Gastroesophageal sphincter (tissue), 3 donors: ENCODE measurements at regions not wholly inside any gene's neighbourhood (a gene's known extent, or its start where the extent isn't known, plus 50 kb on each side); places are given as distances from the start of the nearest gene placed in this dataset.
"Not testable (repeated sequence)": the region's sequence is repeated elsewhere in the genome, so short reads cannot be mapped to it uniquely, and the experiment has no call there.

ENCODE experiments used
- CTCF ChIP-seq, 4 experiments: fragments of 200-600 bp in 2 of 4; fragments of 450-650 bp in 2 of 4; sonication (generic) in 1 of 4; IDR thresholded peaks; one replicate each; pipeline ENCODE4 v1.5.1; 2017 to 2019; ENCODE audit warnings: antibody characterized with exemption in 4 of 4, mild to moderate bottlenecking in 2 of 4, moderate library complexity in 2 of 4
- POLR2A ChIP-seq, 2 donors: fragments of 450-650 bp; IDR thresholded peaks; one replicate each; pipeline ENCODE4 v1.6.1; 2017; ENCODE audit warnings: antibody characterized with exemption in 2 of 2, mild to moderate bottlenecking in 2 of 2, moderate library complexity in 1 of 2
- POLR2AphosphoS5 ChIP-seq: sonication (generic); formaldehyde crosslinking; IDR thresholded peaks from one replicate; pipeline ENCODE4 v1.6.1; 2017; ENCODE audit warnings: antibody characterized with exemption

- TF ChIP-seq POLR2A (IDR thresholded peaks at IDR 0.05); CTCF (IDR thresholded peaks at IDR 0.05); POLR2AphosphoS5: not testable (repeated sequence)
Measured at GRCh38 chr20:48436609-48437008, 391.2 kb downstream of the PREX1 start.
